Adrenal gland (tissue), 9 donors: ENCODE measurements at regions not wholly inside any gene's neighbourhood (a gene's known extent, or its start where the extent isn't known, plus 50 kb on each side); places are given as distances from the start of the nearest gene placed in this dataset.

ENCODE experiments used
- DNase-seq, 7 donors: peaks; one replicate each; pipeline ENCODE4 v3.0.0-alpha.2; 2019 to 2020
- H3K27ac ChIP-seq, 5 donors: fragments of 200-600 bp; sonication (generic) in 4 of 5; 1 replicate in 3 of 5; 2 replicates in 2 of 5; pipeline versions ENCODE4 v1.5.1 to v1.8.0; 2016 to 2020; ENCODE audit warnings: mild to moderate bottlenecking in 1 of 5
- H3K27me3 ChIP-seq: fragments of 200-600 bp; 2 replicates; pipeline ENCODE4 v1.8.0; 2021
- H3K36me3 ChIP-seq, 2 donors: fragments of 200-600 bp; replicated peaks in 1 of 2; 1 replicate in 1 of 2; 2 replicates in 1 of 2; pipeline versions ENCODE4 v1.5.1 to v1.8.0; 2018 to 2022
- H3K4me1 ChIP-seq, 2 donors: fragments of 200-600 bp; replicated peaks in 1 of 2; 1 replicate in 1 of 2; 2 replicates in 1 of 2; pipeline versions ENCODE4 v1.5.1 to v1.8.0; 2018 to 2021
- H3K4me3 ChIP-seq, 4 donors: fragments of 200-600 bp; sonication (generic) in 3 of 4; one replicate each; pipeline ENCODE4 v1.5.1; 2016 to 2018
- H3K9me3 ChIP-seq, 3 donors: fragments of 200-600 bp; sonication (generic) in 1 of 3; replicated peaks in 1 of 3; 1 replicate in 2 of 3; 2 replicates in 1 of 3; pipeline versions ENCODE4 v1.5.1 to v1.8.0; 2016 to 2021
- POLR2A ChIP-seq, 2 donors: fragments of 450-650 bp; IDR thresholded peaks; one replicate each; pipeline ENCODE4 v1.6.1; 2017; ENCODE audit warnings: antibody characterized with exemption in 2 of 2, mild to moderate bottlenecking in 2 of 2, moderate library complexity in 1 of 2
- WGBS, 4 donors: extraction: QIAGEN DNeasy Blood & Tissue Kit in 2 of 4; methylation state at CpG; one replicate each; pipeline versions ENCODE4 v1.1.5 to v1.1.7; 2013 to 2017; 5-methylcytosine and 5-hydroxymethylcytosine counted together
- intact Hi-C, 2 donors: fragments of 100-400 bp; cut with DNase I; formaldehyde crosslinking; loops; one replicate each; pipeline versions ENCODE4 v1.14.1 to v1.15.0; 2022 to 2023
- TF ChIP-seq, protein P1 (sequence below), 6 experiments: fragments of 450-650 bp in 4 of 6; fragments of 200-600 bp in 2 of 6; sonication (generic) in 1 of 6; IDR thresholded peaks; 1 replicate in 5 of 6; 2 replicates in 1 of 6; pipeline versions ENCODE4 v1.5.1 to v1.8.0; 2016 to 2021; ENCODE audit warnings: antibody characterized with exemption in 6 of 6, mild to moderate bottlenecking in 2 of 6, moderate library complexity in 1 of 6
- donor health status: healthy with polysubstance abuse.
- donor health status: Bipolar disorder and iron deficiency.
- donor health status: DM: yes; HTN: yes; CAD: no.
- donor health status: DM: no; HTN: no; CAD: no.
- donor health status: DM: no; HTN: no; CAD: no.

DNA sequence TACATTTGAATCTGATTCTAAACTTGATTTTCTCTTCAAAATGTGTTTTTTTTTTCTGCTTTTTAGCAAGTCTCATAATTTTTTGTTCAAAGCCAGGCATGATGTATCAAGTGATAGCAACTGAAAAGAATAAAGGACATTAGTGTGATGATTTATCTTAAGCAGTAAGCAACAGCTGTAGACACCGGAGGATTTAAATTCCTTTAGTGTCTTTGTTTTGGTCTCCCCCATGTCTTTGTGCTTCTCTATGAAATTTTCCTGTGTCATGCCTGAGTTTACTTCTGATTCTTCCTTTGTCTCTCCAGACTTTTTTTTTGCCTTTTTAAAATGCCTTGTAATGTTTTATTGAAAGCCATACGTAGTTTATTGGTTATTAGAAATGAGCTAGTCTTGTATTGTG, 934.2 kb upstream of the RAG2 start:
- Histone ChIP-seq H3K36me3 (no peaks in the 10 kb centered on the region), H3K4me3 (no peak overlapping the region), H3K27ac (no peak overlapping the region), H3K9me3 (peaks cover 0 to 6% (median 0%) of the 10 kb centered on the region in 3 donors), H3K4me1 (no peaks in the 10 kb centered on the region), H3K27me3 (no peaks in the 10 kb centered on the region)
- 62 to 71% (median 67%) methylated on average over 2 of the region's 2 CpGs for WGBS, 4 donors
- TF ChIP-seq, protein P1, sequence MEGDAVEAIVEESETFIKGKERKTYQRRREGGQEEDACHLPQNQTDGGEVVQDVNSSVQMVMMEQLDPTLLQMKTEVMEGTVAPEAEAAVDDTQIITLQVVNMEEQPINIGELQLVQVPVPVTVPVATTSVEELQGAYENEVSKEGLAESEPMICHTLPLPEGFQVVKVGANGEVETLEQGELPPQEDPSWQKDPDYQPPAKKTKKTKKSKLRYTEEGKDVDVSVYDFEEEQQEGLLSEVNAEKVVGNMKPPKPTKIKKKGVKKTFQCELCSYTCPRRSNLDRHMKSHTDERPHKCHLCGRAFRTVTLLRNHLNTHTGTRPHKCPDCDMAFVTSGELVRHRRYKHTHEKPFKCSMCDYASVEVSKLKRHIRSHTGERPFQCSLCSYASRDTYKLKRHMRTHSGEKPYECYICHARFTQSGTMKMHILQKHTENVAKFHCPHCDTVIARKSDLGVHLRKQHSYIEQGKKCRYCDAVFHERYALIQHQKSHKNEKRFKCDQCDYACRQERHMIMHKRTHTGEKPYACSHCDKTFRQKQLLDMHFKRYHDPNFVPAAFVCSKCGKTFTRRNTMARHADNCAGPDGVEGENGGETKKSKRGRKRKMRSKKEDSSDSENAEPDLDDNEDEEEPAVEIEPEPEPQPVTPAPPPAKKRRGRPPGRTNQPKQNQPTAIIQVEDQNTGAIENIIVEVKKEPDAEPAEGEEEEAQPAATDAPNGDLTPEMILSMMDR (IDR thresholded peaks at IDR 0.05): no peak
- TF ChIP-seq POLR2A (IDR thresholded peaks at IDR 0.05): no peak
- no peak for DNase-seq
- intact Hi-C loops: no loop called here

DNA sequence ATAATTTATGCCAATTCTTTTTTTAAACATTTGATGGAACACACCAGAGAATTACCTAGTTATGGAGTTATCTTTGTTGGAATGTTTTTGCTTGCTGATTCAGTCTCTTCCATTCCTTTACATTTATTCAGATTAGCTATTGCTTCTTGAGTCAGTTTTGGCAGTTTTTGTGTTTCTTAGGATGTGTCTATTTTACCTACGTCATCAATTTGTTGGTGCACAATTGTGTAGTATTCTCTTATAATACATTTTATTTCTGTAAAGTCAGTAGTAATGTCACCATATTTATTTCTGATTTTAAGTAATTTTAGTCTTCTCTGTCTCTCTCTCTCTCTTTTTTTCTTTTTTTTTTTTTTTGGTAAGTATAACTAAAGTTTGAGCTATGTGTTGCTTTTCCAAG, 929.5 kb upstream of the RAG2 start:
- 89 to 100% (median 91%) methylated on average over 1 of the region's 1 CpG for WGBS, 4 donors
- H3K9me3 ChIP-seq: peaks cover 0 to 6% (median 0%) of the 10 kb centered on the region in 3 donors
- DNase-seq: no peak
- H3K27ac ChIP-seq: no peak overlapping the region
- no peaks in the 10 kb centered on the region for H3K27me3 ChIP-seq
- TF ChIP-seq, protein P1 (IDR thresholded peaks at IDR 0.05): no peak
- no peak for TF ChIP-seq POLR2A (IDR thresholded peaks at IDR 0.05)
- intact Hi-C loops: no loop called here
- no peak overlapping the region for H3K4me3 ChIP-seq
- no peaks in the 10 kb centered on the region for H3K4me1 ChIP-seq
- no peaks in the 10 kb centered on the region for H3K36me3 ChIP-seq

DNA sequence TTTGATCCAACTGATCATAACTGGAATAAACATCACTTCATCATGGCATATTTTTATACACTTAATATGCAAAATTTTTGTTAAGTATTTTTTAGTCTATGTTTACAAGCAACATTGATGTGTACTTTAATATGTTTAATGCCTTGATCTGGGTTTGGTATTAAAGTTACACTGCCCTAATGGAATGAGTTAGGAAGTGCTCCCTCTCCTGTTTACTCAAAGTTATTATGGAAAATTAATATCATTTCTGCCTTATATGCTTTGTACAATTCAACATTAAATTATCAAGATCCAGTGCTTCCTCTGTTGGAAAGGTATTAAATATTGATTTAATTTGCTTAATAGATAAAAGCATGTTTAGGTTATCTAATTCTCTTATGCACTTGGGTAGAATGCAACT, 927.3 kb upstream of the RAG2 start:
- intact Hi-C loops: no loop called here
- Histone ChIP-seq H3K4me3 (no peak overlapping the region), H3K36me3 (no peaks in the 10 kb centered on the region), H3K27me3 (no peaks in the 10 kb centered on the region), H3K27ac (no peak overlapping the region), H3K4me1 (no peaks in the 10 kb centered on the region), H3K9me3 (peaks cover 0 to 6% (median 0%) of the 10 kb centered on the region in 3 donors)
- DNase-seq: no peak
- TF ChIP-seq, protein P1 (IDR thresholded peaks at IDR 0.05): peak in 4 of 6 experiments; percentile 10 to 19 (median 14)
- TF ChIP-seq POLR2A (IDR thresholded peaks at IDR 0.05): no peak

DNA sequence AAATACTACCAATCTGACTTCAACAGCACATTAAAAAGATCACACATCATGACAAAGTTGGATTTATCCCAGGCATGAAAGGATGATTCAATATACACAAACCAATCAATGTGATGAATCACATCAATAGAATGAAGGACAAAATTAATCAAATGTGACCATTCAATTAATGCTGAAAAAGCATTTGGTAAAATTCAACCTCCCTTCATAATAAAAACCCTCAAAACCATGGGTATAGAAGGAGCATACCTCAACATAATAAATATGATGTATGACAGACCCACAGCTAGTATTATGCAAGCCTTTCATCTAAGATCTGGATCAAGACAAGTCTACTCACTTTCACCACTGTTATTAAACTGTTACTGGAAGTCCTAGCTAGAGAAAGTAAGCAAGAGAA, 921.7 kb upstream of the RAG2 start:
- Histone ChIP-seq H3K36me3 (no peaks in the 10 kb centered on the region), H3K9me3 (peaks cover 0 to 9% (median 0%) of the 10 kb centered on the region in 3 donors), H3K27me3 (no peaks in the 10 kb centered on the region), H3K4me3 (no peak overlapping the region), H3K4me1 (no peaks in the 10 kb centered on the region), H3K27ac (no peak overlapping the region)
- no peak for TF ChIP-seq POLR2A (IDR thresholded peaks at IDR 0.05)
- TF ChIP-seq, protein P1 (IDR thresholded peaks at IDR 0.05): no peak
- no peak for DNase-seq
- intact Hi-C loops: no loop called here
